HG02759 (cell line): ENCODE measurements at regions not wholly inside any gene's neighbourhood (a gene's known extent, or its start where the extent isn't known, plus 50 kb on each side); places are given as distances from the start of the nearest gene placed in this dataset.

Experiments
- ATAC-seq: cut with Tn5 transposase; IDR thresholded peaks from one replicate; pipeline ENCODE4 v1.9.1; 2021; ENCODE audit warnings: mild to moderate bottlenecking, moderate library complexity; ENCODE audit not compliant: unreplicated experiment

GRCh38 chr4:96894621-96895020 is 1054.7 kb downstream of the PDHA2 start:
- ATAC-seq: no peak

DNA sequence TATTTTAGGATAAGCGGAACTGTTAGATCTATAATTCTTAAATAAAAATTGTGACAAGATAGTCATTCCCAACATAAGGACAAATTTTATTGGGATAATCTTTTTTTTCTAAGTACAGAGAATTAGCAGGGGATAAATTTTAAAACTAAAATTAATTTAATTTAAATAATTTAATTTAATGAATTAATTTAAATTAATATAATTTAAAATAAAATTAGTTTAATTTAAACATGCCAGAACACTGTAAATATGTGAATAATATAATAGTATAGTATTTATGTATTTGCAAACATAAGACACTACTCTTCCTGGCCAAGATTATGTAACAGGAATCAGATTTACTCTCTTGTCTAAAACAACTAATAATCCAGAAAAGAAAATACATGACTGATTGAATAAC is 1055.9 kb downstream of the PDHA2 start:
- no peak for ATAC-seq

DNA sequence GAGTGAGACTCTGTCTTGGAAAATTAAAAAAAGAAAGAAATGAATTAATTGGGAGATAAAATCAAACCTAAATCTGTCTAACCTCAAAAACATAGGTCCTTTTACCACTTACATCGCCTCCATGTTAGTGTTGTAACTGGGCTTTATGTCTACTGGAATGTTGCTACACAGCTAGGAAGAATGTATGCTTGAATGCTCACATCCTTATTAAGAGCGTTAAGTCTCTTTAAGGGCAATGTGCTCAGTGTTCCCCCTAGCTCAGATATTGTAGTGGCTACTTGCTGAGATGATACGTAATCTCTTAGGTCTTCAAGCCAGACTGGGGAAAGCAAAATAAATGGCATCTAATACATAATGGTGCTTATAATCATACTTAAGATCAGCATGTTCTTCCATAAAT is 1072.8 kb downstream of the PDHA2 start:
- no peak for ATAC-seq

GRCh38 chr4:96913441-96914080 is 1073.7 kb downstream of the PDHA2 start:
- no peak for ATAC-seq

DNA sequence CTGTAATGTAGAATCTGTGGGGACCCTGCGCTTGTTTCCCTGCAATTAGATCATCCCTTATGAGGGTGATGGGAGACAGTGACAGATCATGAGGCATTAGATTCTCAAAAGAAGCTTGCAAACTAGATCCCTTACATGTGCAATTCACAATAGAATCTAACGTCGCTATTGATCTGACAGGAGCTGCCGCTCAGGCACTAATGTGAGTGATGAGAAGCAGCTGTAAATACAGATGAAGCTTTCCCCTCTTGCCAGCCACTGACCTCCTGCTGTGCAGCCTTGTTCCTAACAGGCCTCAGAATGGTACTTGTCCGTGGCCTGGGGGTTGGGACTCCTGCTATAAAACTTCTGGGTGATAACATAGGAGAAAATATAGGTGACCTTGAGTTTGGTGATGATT is 1076.8 kb downstream of the PDHA2 start:
- no peak for ATAC-seq

GRCh38 chr4:96936886-96937285 is 1097.0 kb downstream of the PDHA2 start:
- no peak for ATAC-seq

GRCh38 chr4:96946552-96946951 is 1106.7 kb downstream of the PDHA2 start:
- no peak for ATAC-seq

DNA sequence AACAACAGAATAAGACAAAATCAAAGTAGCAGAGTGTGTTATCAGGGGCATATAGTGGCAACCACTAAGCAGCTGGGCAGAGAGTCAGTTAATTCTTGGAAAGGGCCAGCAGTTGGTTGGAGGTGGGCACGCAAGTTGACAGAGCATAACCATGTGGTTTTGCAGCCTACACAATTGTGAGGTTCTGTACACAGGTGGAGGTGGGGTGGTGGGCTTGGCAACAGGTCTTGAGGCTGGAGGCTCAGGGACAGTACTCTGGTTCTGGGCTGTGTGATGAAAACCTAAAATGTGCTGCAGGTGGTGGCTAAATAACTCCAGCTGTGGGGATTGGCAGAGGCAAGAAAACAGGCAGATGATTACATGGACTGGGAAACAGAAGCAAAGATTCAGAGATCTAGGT is 1112.7 kb downstream of the PDHA2 start:
- no peak for ATAC-seq

DNA sequence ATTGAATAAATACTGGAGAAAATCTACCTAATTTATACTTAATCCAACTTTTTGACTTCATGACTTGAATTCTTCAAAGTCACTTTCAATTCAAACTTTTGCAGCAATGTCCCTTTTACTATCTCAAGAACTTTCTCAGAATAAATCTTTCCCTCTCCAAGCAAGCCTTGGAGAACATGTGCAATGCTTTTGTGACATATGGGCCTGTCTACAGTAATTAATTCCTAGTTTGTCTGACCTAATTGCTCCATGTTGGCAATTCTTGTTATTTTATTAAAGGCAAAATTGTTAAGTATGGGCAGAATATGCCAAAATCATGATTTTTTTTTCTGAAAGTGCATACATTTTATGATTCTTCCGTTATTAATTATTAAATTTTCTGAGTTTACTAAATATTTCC is 1115.3 kb downstream of the PDHA2 start:
- no peak for ATAC-seq

GRCh38 chr4:96955691-96956090 is 1115.8 kb downstream of the PDHA2 start:
- ATAC-seq: no peak

- ATAC-seq: no peak
These were observed 1129.6 kb downstream of the PDHA2 start for GRCh38 chr4:96969455-96969854.

GRCh38 chr4:96972920-96973319 is 1133.0 kb downstream of the PDHA2 start:
- ATAC-seq: no peak

DNA sequence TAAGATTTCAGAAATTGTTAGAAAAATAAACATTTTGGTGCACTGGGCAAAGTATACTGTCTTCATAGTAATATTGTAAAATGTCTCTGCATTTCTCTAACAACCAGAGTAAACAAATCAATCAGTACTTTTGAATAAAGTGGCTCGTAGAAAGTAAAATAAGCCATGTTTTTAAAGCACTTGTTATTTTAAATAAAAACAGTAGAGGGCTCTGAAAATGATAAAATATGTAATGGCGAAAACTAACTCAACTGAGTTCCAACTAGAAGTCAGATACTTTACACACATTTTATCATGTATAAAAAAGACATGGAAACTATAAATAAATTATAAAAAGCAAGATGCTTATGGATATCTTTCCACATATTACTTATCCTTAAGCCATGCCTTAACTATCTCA is 1134.4 kb downstream of the PDHA2 start:
- no peak for ATAC-seq

DNA sequence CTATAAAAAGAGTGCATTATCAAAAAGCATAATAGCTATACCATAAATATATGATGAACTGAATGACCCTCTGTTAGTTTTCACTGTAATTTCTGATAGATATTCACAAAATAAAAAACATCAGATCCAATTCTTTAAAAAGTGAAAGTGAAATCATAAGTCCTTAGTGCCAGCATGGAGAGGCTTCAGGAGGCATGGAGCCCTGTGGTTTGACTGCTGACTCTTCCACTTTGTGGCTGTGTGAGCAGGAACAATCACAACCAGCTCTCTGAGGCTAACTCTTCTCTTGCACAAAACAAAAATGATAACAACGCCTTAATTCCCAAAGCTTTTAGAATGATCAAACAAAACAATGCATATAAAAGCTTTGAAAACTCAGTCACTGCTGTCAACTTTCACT is 1143.9 kb downstream of the PDHA2 start:
- no peak for ATAC-seq

DNA sequence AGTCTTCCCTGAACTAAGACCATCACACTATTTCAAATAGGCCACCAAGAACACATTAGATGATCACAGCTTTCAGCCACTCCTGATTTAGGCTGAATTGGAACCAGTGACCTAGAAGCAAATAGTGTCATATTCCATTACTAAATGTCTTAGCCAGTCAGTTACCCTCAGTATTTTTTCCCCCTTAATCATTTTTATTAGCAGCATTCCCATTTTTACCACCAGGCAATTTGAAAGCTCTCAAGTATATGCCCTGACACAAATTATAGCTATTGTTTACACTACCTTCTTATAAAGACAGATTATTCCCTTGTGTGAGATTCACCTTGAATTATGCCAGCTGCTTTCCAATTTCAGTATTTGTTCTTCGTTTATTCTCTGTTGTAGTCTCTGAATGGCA is 1146.9 kb downstream of the PDHA2 start:
- no peak for ATAC-seq

DNA sequence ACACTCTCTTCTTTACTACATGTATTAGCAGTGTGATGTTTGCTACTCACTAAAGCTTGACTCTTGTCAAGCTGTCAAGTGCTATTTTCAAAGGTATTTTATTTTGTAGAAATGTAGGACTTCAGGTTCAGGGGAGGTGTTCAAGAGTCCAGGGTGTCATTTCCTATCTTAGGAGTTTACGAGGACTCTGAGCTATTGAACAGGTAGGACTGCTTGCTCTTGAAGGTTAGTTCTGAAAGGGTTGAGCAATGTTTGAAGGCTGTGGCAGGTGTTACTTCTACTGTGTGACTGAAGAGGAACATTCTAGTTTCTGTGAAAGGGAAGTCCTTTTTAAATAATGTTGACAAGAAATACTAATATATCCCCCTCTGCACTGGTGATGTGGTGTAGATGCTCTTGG is 1151.2 kb downstream of the PDHA2 start:
- ATAC-seq: no peak

GRCh38 chr4:96992443-96992842 is 1150.8 kb downstream of the STPG2 start:
- no peak for ATAC-seq

GRCh38 chr4:96993560-96993959 is 1149.7 kb downstream of the STPG2 start:
- no peak for ATAC-seq

DNA sequence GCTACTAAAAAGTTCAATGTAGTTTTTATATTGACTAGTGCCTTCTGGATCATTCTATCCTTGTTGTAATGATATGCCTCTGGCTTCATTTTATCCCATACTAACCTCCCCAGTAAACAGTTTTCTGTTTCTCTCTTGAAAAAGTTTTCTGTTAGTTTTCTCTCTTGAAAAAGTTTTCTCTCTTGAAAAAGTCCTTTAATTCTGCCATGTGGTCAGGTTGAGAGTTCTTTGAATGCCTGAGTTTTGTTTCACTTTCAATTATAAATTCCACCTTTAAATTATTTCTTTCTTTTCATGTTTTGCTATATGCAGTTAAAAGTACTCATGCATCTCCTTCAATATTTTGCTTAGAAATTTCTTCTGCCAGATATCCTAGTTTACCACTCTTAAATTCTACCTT is 1139.6 kb downstream of the STPG2 start:
- ATAC-seq: no peak

DNA sequence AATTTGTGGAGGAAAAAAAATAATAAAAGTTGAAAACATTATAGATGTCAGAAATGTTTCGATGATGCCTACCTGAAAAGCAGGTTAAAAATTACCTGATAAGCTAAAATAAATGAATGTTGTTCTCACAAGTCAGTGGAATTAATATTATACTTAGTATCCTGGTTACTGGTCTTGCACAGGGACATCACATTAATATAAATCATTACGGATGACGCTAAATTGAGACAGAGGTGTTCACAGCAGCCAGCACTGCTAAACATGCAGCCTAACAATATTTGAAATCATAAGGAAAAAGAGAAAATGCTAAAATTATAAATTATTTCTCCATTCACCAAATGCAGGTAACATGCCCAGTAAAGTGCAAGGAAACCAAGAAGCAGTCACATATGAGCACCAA is 1130.0 kb downstream of the STPG2 start:
- ATAC-seq: no peak

- ATAC-seq: no peak
These were observed 1129.6 kb downstream of the STPG2 start for GRCh38 chr4:97013711-97014110.

GRCh38 chr4:97015301-97015700 is 1128.0 kb downstream of the STPG2 start:
- ATAC-seq: no peak

- no peak for ATAC-seq
These were observed 1126.9 kb downstream of the STPG2 start for GRCh38 chr4:97016186-97016907.
